ENCODE measurements at regions not wholly inside any gene's neighbourhood (a gene's known extent, or its start where the extent isn't known, plus 50 kb on each side); places are given as distances from the start of the nearest gene placed in this dataset.

GRCh38 chr2:60628026-60628425, 74.6 kb upstream of the BCL11A start:
- H2BK20ac ChIP-seq (ENCODE audit: low read depth, low read length, poor library complexity, severe bottlenecking) = no peak overlapping the region
- no peak overlapping the region for H2BK120ac ChIP-seq (ENCODE audit: low read depth, low read length, poor library complexity, severe bottlenecking)
- DNase-seq = no peak
- H3K36me3 Mint-ChIP-seq (ENCODE audit: insufficient read depth in 1 of 3, low read depth in 3 of 3) = no peaks in the 10 kb centered on the region
- no peak overlapping the region for H2BK15ac ChIP-seq (ENCODE audit: low read depth, low read length)
- H2AFZ ChIP-seq (ENCODE audit: low read length) = no peak overlapping the region
- no peak overlapping the region for H2BK5ac ChIP-seq (ENCODE audit: insufficient read length, low read length)
- no peak overlapping the region for H3K9ac ChIP-seq (ENCODE audit: extremely low read depth, insufficient read length, low read length)
- H3T11ph ChIP-seq (ENCODE audit: low read length) = no peak overlapping the region
- H4K91ac ChIP-seq (ENCODE audit: insufficient read length, low read depth, low read length) = no peak overlapping the region
- H3K23ac ChIP-seq (ENCODE audit: insufficient read length, low read depth, low read length) = no peak overlapping the region
- H3K79me1 ChIP-seq (ENCODE audit: insufficient read depth, low read depth, low read length, poor library complexity, severe bottlenecking) = no peaks in the 10 kb centered on the region
- H4K5ac ChIP-seq (ENCODE audit: insufficient read length, low read depth, low read length) = no peak overlapping the region
- no peak overlapping the region for H3K27ac ChIP-seq (ENCODE audit: insufficient read length, low read depth, low read length)
- no CpG with 5 or more reads among the region's 4 CpGs for WGBS (ENCODE audit: extremely low coverage, insufficient read length, low lambda C conversion rate)
- no peaks in the 10 kb centered on the region; the same call in 1 of the 2 replicates for H3K4me1 ChIP-seq (ENCODE audit: insufficient read depth, low read length)
- no peak overlapping the region for H3K18ac ChIP-seq (ENCODE audit: insufficient read length, low read depth, low read length)
- TF ChIP-seq CTCF (conservative IDR thresholded peaks at IDR 0.05) = no peak
- H3K56ac ChIP-seq (ENCODE audit: insufficient read length, low read depth, low read length) = no peak overlapping the region
- H2BK12ac ChIP-seq (ENCODE audit: insufficient read length, low read depth, low read length) = no peak overlapping the region
- H3K27me3 ChIP-seq (ENCODE audit: insufficient read depth, low read length) = no peaks in the 10 kb centered on the region
- no peaks in the 10 kb centered on the region for H3K9me3 ChIP-seq (ENCODE audit: control insufficient read depth, low read depth, low read length)
- no peaks in the 10 kb centered on the region for H3K79me2 ChIP-seq (ENCODE audit: insufficient read depth, low read length)
- no peak overlapping the region for H2AK5ac ChIP-seq (ENCODE audit: insufficient read length, low read length)
- no peak overlapping the region; a peak in 1 of 7 replicates for H3K27ac Mint-ChIP-seq
- H3K9me3 Mint-ChIP-seq = no peaks in the 10 kb centered on the region
- no peak overlapping the region for H4K8ac ChIP-seq (replicated peaks; ENCODE audit: insufficient read length, low read depth, low read length)
- H3K27me3 Mint-ChIP-seq (ENCODE audit: low read depth) = no peaks in the 10 kb centered on the region; the same call in 1 of the 2 replicates
- H4K20me1 ChIP-seq (ENCODE audit: control insufficient read depth, insufficient read depth, insufficient read length) = no peaks in the 10 kb centered on the region
- peaks cover 12 to 17% of the 10 kb centered on the region in 2 experiments for H3K4me1 Mint-ChIP-seq
- no peaks in the 10 kb centered on the region for H3K23me2 ChIP-seq (ENCODE audit: insufficient read length, low read depth, low read length, poor library complexity, severe bottlenecking)
- no peak overlapping the region for H3K14ac ChIP-seq (ENCODE audit: insufficient read depth, low read length)
- no peak overlapping the region for H3K4me2 ChIP-seq (ENCODE audit: insufficient read depth, insufficient read length, low read length)
- no peak overlapping the region for H3K4ac ChIP-seq (ENCODE audit: low read depth, low read length)
- H3K4me3 Mint-ChIP-seq = no peak overlapping the region

Measured in H9 (cell line).